HCT116 (cell line): ENCODE measurements at regions not wholly inside any gene's neighbourhood (a gene's known extent, or its start where the extent isn't known, plus 50 kb on each side); places are given as distances from the start of the nearest gene placed in this dataset.

Source experiments
- EZH2 ChIP-seq: fragments of 200-600 bp; sonication (generic); IDR thresholded peaks from 2 replicates; pipeline ENCODE4 v1.6.1; 2017; ENCODE audit warnings: antibody characterized with exemption, mixed run types
- EZH2phosphoT487 ChIP-seq: fragments of 200-600 bp; IDR thresholded peaks from 2 replicates; pipeline ENCODE4 v1.6.1; 2018; ENCODE audit warnings: antibody characterized with exemption, borderline replicate concordance
- FOSL1 ChIP-seq: IDR thresholded peaks from 2 replicates; pipeline ENCODE4 v1.6.1; 2012; ENCODE audit warnings: low read depth
- POLR2A ChIP-seq: IDR thresholded peaks from 2 replicates; pipeline ENCODE4 v1.7.0; 2011; ENCODE audit warnings: borderline replicate concordance; ENCODE audit not compliant: insufficient read depth, insufficient read length; ENCODE audit errors: extremely low read depth
- POLR2AphosphoS5 ChIP-seq: IDR thresholded peaks from 2 replicates; pipeline ENCODE4 v1.6.1; 2011; ENCODE audit warnings: mild to moderate bottlenecking, low read depth, low read length, moderate library complexity
- TF ChIP-seq, protein P1 (sequence below), 3 experiments: fragments of 200-600 bp in 1 of 3; sonication (generic) in 1 of 3; IDR thresholded peaks in 2 of 3; conservative IDR thresholded peaks in 1 of 3; 2 replicates each; pipeline ENCODE4 v1.5.1; 2012 to 2017; ENCODE audit warnings: low read depth in 2 of 3, low read length in 2 of 3, antibody characterized with exemption in 1 of 3, borderline replicate concordance in 1 of 3, control low read depth in 1 of 3, mild to moderate bottlenecking in 1 of 3, mixed read lengths in 1 of 3, mixed run types in 1 of 3, moderate library complexity in 1 of 3; ENCODE audit not compliant: insufficient read depth in 1 of 3
- TF ChIP-seq, protein P2 (sequence below): IDR thresholded peaks from 2 replicates; pipeline ENCODE4 v1.6.1; 2012
- TF ChIP-seq, protein P3 (sequence below): IDR thresholded peaks from 2 replicates; pipeline ENCODE4 v1.6.1; 2012; ENCODE audit warnings: low read depth

DNA sequence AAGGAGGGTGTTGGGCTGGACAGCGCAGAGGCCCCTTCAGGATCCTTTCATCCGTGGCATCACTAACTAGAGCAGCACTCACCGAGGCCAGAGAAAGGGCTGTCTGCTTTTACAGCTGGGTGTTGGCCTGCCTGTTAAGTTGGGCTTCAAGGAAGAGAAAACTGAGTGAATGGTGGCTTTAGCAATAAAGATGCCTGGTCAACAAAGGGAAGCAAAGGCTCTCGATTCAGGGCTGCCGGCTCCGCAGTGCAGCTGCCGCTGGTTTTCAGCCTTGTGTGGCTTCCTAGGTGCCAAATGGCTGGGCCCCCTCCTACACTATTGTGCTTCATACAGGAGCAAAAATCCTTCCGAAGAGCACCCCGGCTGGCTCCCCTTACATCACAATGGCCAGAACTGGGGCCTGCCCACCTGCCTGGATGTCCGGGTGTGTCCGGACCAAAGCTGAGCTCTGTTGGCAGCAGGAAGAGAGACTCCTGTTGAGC lies 61.0 kb upstream of the GPR45 start:
- TF ChIP-seq POLR2AphosphoS5 (no peak), POLR2A (no peak), EZH2 (no peak), FOSL1 (no peak), EZH2phosphoT487 (no peak)
- TF ChIP-seq, protein P1, sequence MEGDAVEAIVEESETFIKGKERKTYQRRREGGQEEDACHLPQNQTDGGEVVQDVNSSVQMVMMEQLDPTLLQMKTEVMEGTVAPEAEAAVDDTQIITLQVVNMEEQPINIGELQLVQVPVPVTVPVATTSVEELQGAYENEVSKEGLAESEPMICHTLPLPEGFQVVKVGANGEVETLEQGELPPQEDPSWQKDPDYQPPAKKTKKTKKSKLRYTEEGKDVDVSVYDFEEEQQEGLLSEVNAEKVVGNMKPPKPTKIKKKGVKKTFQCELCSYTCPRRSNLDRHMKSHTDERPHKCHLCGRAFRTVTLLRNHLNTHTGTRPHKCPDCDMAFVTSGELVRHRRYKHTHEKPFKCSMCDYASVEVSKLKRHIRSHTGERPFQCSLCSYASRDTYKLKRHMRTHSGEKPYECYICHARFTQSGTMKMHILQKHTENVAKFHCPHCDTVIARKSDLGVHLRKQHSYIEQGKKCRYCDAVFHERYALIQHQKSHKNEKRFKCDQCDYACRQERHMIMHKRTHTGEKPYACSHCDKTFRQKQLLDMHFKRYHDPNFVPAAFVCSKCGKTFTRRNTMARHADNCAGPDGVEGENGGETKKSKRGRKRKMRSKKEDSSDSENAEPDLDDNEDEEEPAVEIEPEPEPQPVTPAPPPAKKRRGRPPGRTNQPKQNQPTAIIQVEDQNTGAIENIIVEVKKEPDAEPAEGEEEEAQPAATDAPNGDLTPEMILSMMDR (IDR thresholded peaks at IDR 0.05 in 2 of 3, conservative IDR thresholded peaks at IDR 0.05 in 1 of 3; ENCODE audit: borderline replicate concordance in 1 of 3, insufficient read depth in 1 of 3, low read depth in 2 of 3, low read length in 2 of 3), result no peak
- TF ChIP-seq, protein P2, sequence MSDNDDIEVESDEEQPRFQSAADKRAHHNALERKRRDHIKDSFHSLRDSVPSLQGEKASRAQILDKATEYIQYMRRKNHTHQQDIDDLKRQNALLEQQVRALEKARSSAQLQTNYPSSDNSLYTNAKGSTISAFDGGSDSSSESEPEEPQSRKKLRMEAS, result no peak
- TF ChIP-seq, protein P3, sequence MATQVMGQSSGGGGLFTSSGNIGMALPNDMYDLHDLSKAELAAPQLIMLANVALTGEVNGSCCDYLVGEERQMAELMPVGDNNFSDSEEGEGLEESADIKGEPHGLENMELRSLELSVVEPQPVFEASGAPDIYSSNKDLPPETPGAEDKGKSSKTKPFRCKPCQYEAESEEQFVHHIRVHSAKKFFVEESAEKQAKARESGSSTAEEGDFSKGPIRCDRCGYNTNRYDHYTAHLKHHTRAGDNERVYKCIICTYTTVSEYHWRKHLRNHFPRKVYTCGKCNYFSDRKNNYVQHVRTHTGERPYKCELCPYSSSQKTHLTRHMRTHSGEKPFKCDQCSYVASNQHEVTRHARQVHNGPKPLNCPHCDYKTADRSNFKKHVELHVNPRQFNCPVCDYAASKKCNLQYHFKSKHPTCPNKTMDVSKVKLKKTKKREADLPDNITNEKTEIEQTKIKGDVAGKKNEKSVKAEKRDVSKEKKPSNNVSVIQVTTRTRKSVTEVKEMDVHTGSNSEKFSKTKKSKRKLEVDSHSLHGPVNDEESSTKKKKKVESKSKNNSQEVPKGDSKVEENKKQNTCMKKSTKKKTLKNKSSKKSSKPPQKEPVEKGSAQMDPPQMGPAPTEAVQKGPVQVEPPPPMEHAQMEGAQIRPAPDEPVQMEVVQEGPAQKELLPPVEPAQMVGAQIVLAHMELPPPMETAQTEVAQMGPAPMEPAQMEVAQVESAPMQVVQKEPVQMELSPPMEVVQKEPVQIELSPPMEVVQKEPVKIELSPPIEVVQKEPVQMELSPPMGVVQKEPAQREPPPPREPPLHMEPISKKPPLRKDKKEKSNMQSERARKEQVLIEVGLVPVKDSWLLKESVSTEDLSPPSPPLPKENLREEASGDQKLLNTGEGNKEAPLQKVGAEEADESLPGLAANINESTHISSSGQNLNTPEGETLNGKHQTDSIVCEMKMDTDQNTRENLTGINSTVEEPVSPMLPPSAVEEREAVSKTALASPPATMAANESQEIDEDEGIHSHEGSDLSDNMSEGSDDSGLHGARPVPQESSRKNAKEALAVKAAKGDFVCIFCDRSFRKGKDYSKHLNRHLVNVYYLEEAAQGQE, result no peak
